ENCODE measurements at regions not wholly inside any gene's neighbourhood (a gene's known extent, or its start where the extent isn't known, plus 50 kb on each side); places are given as distances from the start of the nearest gene placed in this dataset.

- ChIA-PET POLR2A (no interaction called here), CTCF (no interaction called here)
- no peak overlapping the region for H3K4me3 Mint-ChIP-seq
- H3K27ac Mint-ChIP-seq = no peak overlapping the region
- no peak for ATAC-seq
- no peaks in the 10 kb centered on the region for H3K4me1 Mint-ChIP-seq
- no peaks in the 10 kb centered on the region for H3K36me3 Mint-ChIP-seq (ENCODE audit: low read depth)
- H3K27me3 Mint-ChIP-seq = peaks cover under 1% of the 10 kb centered on the region
- intact Hi-C loops (cut with DNase I, micrococcal nuclease) = no loop called here
- no peaks in the 10 kb centered on the region for H3K9me3 Mint-ChIP-seq (ENCODE audit: low read depth)
- no peak for DNase-seq
These were observed 362.0 kb upstream of the ADARB2 start for GRCh38 chr10:2099321-2099720.

GRCh38 chr10:2097937-2098336 is 360.6 kb upstream of the ADARB2 start:
- no peaks in the 10 kb centered on the region for H3K4me1 Mint-ChIP-seq
- intact Hi-C loops (cut with DNase I, micrococcal nuclease) = no loop called here
- no peaks in the 10 kb centered on the region for H3K9me3 Mint-ChIP-seq (ENCODE audit: low read depth)
- H3K36me3 Mint-ChIP-seq (ENCODE audit: low read depth) = no peaks in the 10 kb centered on the region
- ATAC-seq (no peak), DNase-seq (no peak)
- no peak overlapping the region for H3K27ac Mint-ChIP-seq
- ChIA-PET CTCF (no interaction called here), POLR2A (no interaction called here)
- H3K4me3 Mint-ChIP-seq = no peak overlapping the region
- H3K27me3 Mint-ChIP-seq = no peaks in the 10 kb centered on the region

- Mint-ChIP-seq H3K27ac (no peak overlapping the region), H3K4me1 (no peaks in the 10 kb centered on the region), H3K27me3 (no peaks in the 10 kb centered on the region), H3K4me3 (no peak overlapping the region), H3K36me3 (ENCODE audit: low read depth) (no peaks in the 10 kb centered on the region), H3K9me3 (ENCODE audit: low read depth) (no peaks in the 10 kb centered on the region)
- DNase-seq (no peak), ATAC-seq (no peak)
- intact Hi-C loops (cut with DNase I, micrococcal nuclease) = no loop called here
- ChIA-PET POLR2A (no interaction called here), CTCF (no interaction called here)
These were observed 356.8 kb upstream of the ADARB2 start for GRCh38 chr10:2094171-2094570.

- Mint-ChIP-seq H3K36me3 (ENCODE audit: low read depth) (no peaks in the 10 kb centered on the region), H3K27me3 (peaks cover 4% of the 10 kb centered on the region), H3K9me3 (ENCODE audit: low read depth) (peaks cover 2% of the 10 kb centered on the region), H3K4me1 (no peaks in the 10 kb centered on the region), H3K4me3 (no peak overlapping the region), H3K27ac (no peak overlapping the region)
- no peak for DNase-seq
- intact Hi-C loops (cut with DNase I, micrococcal nuclease) = no loop called here
- ATAC-seq = no peak
- CTCF ChIA-PET = interaction anchor here (0.6 kb wide), 1 partner anchor 711 kb away, joined by 3 read pairs; no protein-coding TSS in a partner anchor
- POLR2A ChIA-PET = no interaction called here
These were observed 346.3 kb upstream of the ADARB2 start for GRCh38 chr10:2083591-2083990.

- ChIA-PET CTCF (no interaction called here), POLR2A (no interaction called here)
- H3K27me3 Mint-ChIP-seq = peaks cover 4% of the 10 kb centered on the region
- no peak for ATAC-seq
- no peaks in the 10 kb centered on the region for H3K36me3 Mint-ChIP-seq (ENCODE audit: low read depth)
- no peak overlapping the region for H3K4me3 Mint-ChIP-seq
- no peak overlapping the region for H3K27ac Mint-ChIP-seq
- H3K4me1 Mint-ChIP-seq = peaks cover 3% of the 10 kb centered on the region
- intact Hi-C loops (cut with DNase I, micrococcal nuclease) = no loop called here
- no peaks in the 10 kb centered on the region for H3K9me3 Mint-ChIP-seq (ENCODE audit: low read depth)
- DNase-seq = no peak
These were observed 344.2 kb upstream of the ADARB2 start for GRCh38 chr10:2081501-2081900.

- CTCF ChIA-PET = no interaction called here
- ATAC-seq = no peak
- Mint-ChIP-seq H3K4me1 (peaks cover 3% of the 10 kb centered on the region), H3K27me3 (peaks cover 2% of the 10 kb centered on the region), H3K36me3 (ENCODE audit: low read depth) (no peaks in the 10 kb centered on the region), H3K27ac (no peak overlapping the region), H3K9me3 (ENCODE audit: low read depth) (no peaks in the 10 kb centered on the region), H3K4me3 (no peak overlapping the region)
- intact Hi-C loops (cut with DNase I, micrococcal nuclease) = no loop called here
- POLR2A ChIA-PET = no interaction called here
- no peak for DNase-seq
These were observed 342.3 kb upstream of the ADARB2 start for GRCh38 chr10:2079603-2080078.

- Mint-ChIP-seq H3K9me3 (ENCODE audit: low read depth) (no peaks in the 10 kb centered on the region), H3K27ac (no peak overlapping the region), H3K27me3 (no peaks in the 10 kb centered on the region), H3K36me3 (ENCODE audit: low read depth) (no peaks in the 10 kb centered on the region), H3K4me1 (peaks cover 3% of the 10 kb centered on the region), H3K4me3 (no peak overlapping the region)
- ATAC-seq = no peak
- ChIA-PET CTCF (no interaction called here), POLR2A (no interaction called here)
- DNase-seq = no peak
- intact Hi-C loops (cut with DNase I, micrococcal nuclease) = no loop called here
These were observed 339.9 kb upstream of the ADARB2 start for GRCh38 chr10:2077231-2077630.

GRCh38 chr10:2076528-2076927 is 339.2 kb upstream of the ADARB2 start:
- Mint-ChIP-seq H3K27me3 (peaks cover 1% of the 10 kb centered on the region), H3K4me1 (peaks cover 3% of the 10 kb centered on the region), H3K4me3 (no peak overlapping the region), H3K36me3 (ENCODE audit: low read depth) (no peaks in the 10 kb centered on the region), H3K27ac (no peak overlapping the region), H3K9me3 (ENCODE audit: low read depth) (no peaks in the 10 kb centered on the region)
- no peak for DNase-seq
- intact Hi-C loops (cut with DNase I, micrococcal nuclease) = no loop called here
- POLR2A ChIA-PET = no interaction called here
- no peak for ATAC-seq
- CTCF ChIA-PET = no interaction called here

GRCh38 chr10:2067015-2067414 is 329.7 kb upstream of the ADARB2 start:
- Mint-ChIP-seq H3K4me3 (no peak overlapping the region), H3K27ac (no peak overlapping the region), H3K9me3 (ENCODE audit: low read depth) (peaks cover 7% of the 10 kb centered on the region), H3K36me3 (ENCODE audit: low read depth) (no peaks in the 10 kb centered on the region), H3K27me3 (peaks cover 1% of the 10 kb centered on the region), H3K4me1 (no peaks in the 10 kb centered on the region)
- ATAC-seq (no peak), DNase-seq (no peak)
- intact Hi-C loops (cut with DNase I, micrococcal nuclease) = no loop called here
- ChIA-PET CTCF (interaction anchor here (0.6 kb wide), 1 partner anchor 11 kb away, joined by 3 read pairs; no protein-coding TSS in a partner anchor), POLR2A (no interaction called here)

- H3K36me3 Mint-ChIP-seq (ENCODE audit: low read depth) = no peaks in the 10 kb centered on the region
- ChIA-PET POLR2A (no interaction called here), CTCF (no interaction called here)
- no peak overlapping the region for H3K4me3 Mint-ChIP-seq
- no peaks in the 10 kb centered on the region for H3K4me1 Mint-ChIP-seq
- peaks cover 4% of the 10 kb centered on the region for H3K9me3 Mint-ChIP-seq (ENCODE audit: low read depth)
- H3K27ac Mint-ChIP-seq = no peak overlapping the region
- no peak for DNase-seq
- peaks cover 3% of the 10 kb centered on the region for H3K27me3 Mint-ChIP-seq
- no peak for ATAC-seq
- intact Hi-C loops (cut with DNase I, micrococcal nuclease) = no loop called here
These were observed 317.4 kb upstream of the ADARB2 start for GRCh38 chr10:2054728-2055127.

GRCh38 chr10:2053805-2054204 is 316.5 kb upstream of the ADARB2 start:
- H3K9me3 Mint-ChIP-seq (ENCODE audit: low read depth) = peaks cover 4% of the 10 kb centered on the region
- H3K27ac Mint-ChIP-seq = no peak overlapping the region
- POLR2A ChIA-PET = no interaction called here
- CTCF ChIA-PET = no interaction called here
- no peaks in the 10 kb centered on the region for H3K4me1 Mint-ChIP-seq
- H3K36me3 Mint-ChIP-seq (ENCODE audit: low read depth) = no peaks in the 10 kb centered on the region
- no peak for DNase-seq
- ATAC-seq = no peak
- peaks cover 3% of the 10 kb centered on the region for H3K27me3 Mint-ChIP-seq
- intact Hi-C loops (cut with DNase I, micrococcal nuclease) = no loop called here
- no peak overlapping the region for H3K4me3 Mint-ChIP-seq

GRCh38 chr10:2051108-2051507 is 313.8 kb upstream of the ADARB2 start:
- POLR2A ChIA-PET = no interaction called here
- peaks cover 11% of the 10 kb centered on the region for H3K9me3 Mint-ChIP-seq (ENCODE audit: low read depth)
- intact Hi-C loops (cut with DNase I, micrococcal nuclease) = no loop called here
- DNase-seq = no peak
- ATAC-seq = no peak
- H3K36me3 Mint-ChIP-seq (ENCODE audit: low read depth) = no peaks in the 10 kb centered on the region
- CTCF ChIA-PET = no interaction called here
- peaks cover 3% of the 10 kb centered on the region for H3K27me3 Mint-ChIP-seq
- no peak overlapping the region for H3K4me3 Mint-ChIP-seq
- H3K27ac Mint-ChIP-seq = no peak overlapping the region
- no peaks in the 10 kb centered on the region for H3K4me1 Mint-ChIP-seq

- no peak for DNase-seq
- ChIA-PET CTCF (no interaction called here), POLR2A (no interaction called here)
- Mint-ChIP-seq H3K27me3 (peaks cover 3% of the 10 kb centered on the region), H3K4me1 (no peaks in the 10 kb centered on the region), H3K4me3 (no peak overlapping the region), H3K36me3 (ENCODE audit: low read depth) (no peaks in the 10 kb centered on the region), H3K9me3 (ENCODE audit: low read depth) (peaks cover 11% of the 10 kb centered on the region), H3K27ac (no peak overlapping the region)
- ATAC-seq = peak; percentile 47
- intact Hi-C loops (cut with DNase I, micrococcal nuclease) = no loop called here
These were observed 312.2 kb upstream of the ADARB2 start for GRCh38 chr10:2049560-2049959.
